Retinal pigment epithelial cell (primary cell): ENCODE measurements at regions not wholly inside any gene's neighbourhood (a gene's known extent, or its start where the extent isn't known, plus 50 kb on each side); places are given as distances from the start of the nearest gene placed in this dataset.
"Not testable (repeated sequence)": the region's sequence is repeated elsewhere in the genome, so short reads cannot be mapped to it uniquely, and the experiment has no call there.

Experiments
- DNase-seq: peaks from one replicate; pipeline ENCODE4 v3.0.0-alpha.2; 2010; ENCODE audit warnings: low read depth
- H3K4me3 ChIP-seq: 2 replicates; pipeline ENCODE4 v1.5.1; 2011; ENCODE audit warnings: mild to moderate bottlenecking, low read length, control low read depth, moderate library complexity
- CTCF ChIP-seq: conservative IDR thresholded peaks from 2 replicates; pipeline ENCODE4 v1.5.1; 2011; ENCODE audit warnings: low read depth, low read length, control low read depth, inconsistent platforms

- no peak for TF ChIP-seq CTCF
- no peak overlapping the region for H3K4me3 ChIP-seq
- DNase-seq = no peak
Observed at GRCh38 chr5:176748967-176749935, 61.1 kb upstream of the UNC5A start.

GRCh38 chr5:176750144-176750543 lies 60.2 kb upstream of the UNC5A start:
- DNase-seq = no peak
- no peak overlapping the region for H3K4me3 ChIP-seq
- no peak for TF ChIP-seq CTCF

- no peak overlapping the region for H3K4me3 ChIP-seq
- DNase-seq = no peak
- TF ChIP-seq CTCF = no peak
Observed at GRCh38 chr5:176754376-176754973, 55.9 kb upstream of the UNC5A start.

- H3K4me3 ChIP-seq, DNase-seq: not testable (repeated sequence)
Observed at GRCh38 chr5:176755593-176755992, 54.8 kb upstream of the UNC5A start.

GRCh38 chr5:176757569-176757968 lies 52.8 kb upstream of the UNC5A start:
- not testable (repeated sequence) for DNase-seq, H3K4me3 ChIP-seq
